ENCODE measurements at regions not wholly inside any gene's neighbourhood (a gene's known extent, or its start where the extent isn't known, plus 50 kb on each side); places are given as distances from the start of the nearest gene placed in this dataset.

GRCh38 chr4:4776934-4777333, 82.5 kb upstream of the MSX1 start:
- no peaks in the 10 kb centered on the region for H3K4me1 ChIP-seq (ENCODE audit: control insufficient read depth, insufficient read depth, low read length)
- H3K36me3 ChIP-seq (ENCODE audit: control insufficient read depth, insufficient read depth, low read length): no peaks in the 10 kb centered on the region
- DNase-seq (ENCODE audit: low read depth in 4 of 6, low spot score in 6 of 6): no peak
- no peak overlapping the region for H3K4me3 ChIP-seq (ENCODE audit: low read depth, low read length)
- no peak overlapping the region for H3K27ac ChIP-seq (ENCODE audit: low read depth, low read length)
- H3K9me3 ChIP-seq (ENCODE audit: control insufficient read depth, insufficient read depth, low read length): no peaks in the 10 kb centered on the region
- peaks cover 5% of the 10 kb centered on the region for H3K27me3 ChIP-seq (ENCODE audit: control insufficient read depth, insufficient read depth, low read length)
- 97% methylated on average over 7 of the region's 7 CpGs for WGBS (ENCODE audit: insufficient coverage)

GRCh38 chr4:4776335-4776734, 83.1 kb upstream of the MSX1 start:
- Histone ChIP-seq H3K36me3 (ENCODE audit: control insufficient read depth, insufficient read depth, low read length) (no peaks in the 10 kb centered on the region), H3K9me3 (ENCODE audit: control insufficient read depth, insufficient read depth, low read length) (no peaks in the 10 kb centered on the region), H3K27me3 (ENCODE audit: control insufficient read depth, insufficient read depth, low read length) (no peaks in the 10 kb centered on the region), H3K4me3 (ENCODE audit: low read depth, low read length) (no peak overlapping the region), H3K27ac (ENCODE audit: low read depth, low read length) (no peak overlapping the region), H3K4me1 (ENCODE audit: control insufficient read depth, insufficient read depth, low read length) (no peaks in the 10 kb centered on the region)
- WGBS (ENCODE audit: insufficient coverage): 82% methylated on average over 8 of the region's 9 CpGs
- DNase-seq (ENCODE audit: low read depth in 4 of 6, low spot score in 6 of 6): no peak

- Histone ChIP-seq H3K4me1 (ENCODE audit: control insufficient read depth, insufficient read depth, low read length) (no peaks in the 10 kb centered on the region), H3K27ac (ENCODE audit: low read depth, low read length) (no peak overlapping the region), H3K9me3 (ENCODE audit: control insufficient read depth, insufficient read depth, low read length) (no peaks in the 10 kb centered on the region), H3K36me3 (ENCODE audit: control insufficient read depth, insufficient read depth, low read length) (no peaks in the 10 kb centered on the region), H3K27me3 (ENCODE audit: control insufficient read depth, insufficient read depth, low read length) (no peaks in the 10 kb centered on the region), H3K4me3 (ENCODE audit: low read depth, low read length) (no peak overlapping the region)
- no peak for DNase-seq (ENCODE audit: low read depth in 4 of 6, low spot score in 6 of 6)
- WGBS (ENCODE audit: insufficient coverage): 44% methylated on average over 10 of the region's 10 CpGs
Measured at GRCh38 chr4:4775493-4776004, 83.9 kb upstream of the MSX1 start.

GRCh38 chr4:4772534-4772933, 86.9 kb upstream of the MSX1 start:
- DNase-seq (ENCODE audit: low read depth in 4 of 6, low spot score in 6 of 6): no peak
- WGBS (ENCODE audit: insufficient coverage): 60% methylated on average over 1 of the region's 6 CpGs
- no peak overlapping the region for H3K4me3 ChIP-seq (ENCODE audit: low read depth, low read length)
- no peaks in the 10 kb centered on the region for H3K36me3 ChIP-seq (ENCODE audit: control insufficient read depth, insufficient read depth, low read length)
- H3K4me1 ChIP-seq (ENCODE audit: control insufficient read depth, insufficient read depth, low read length): no peaks in the 10 kb centered on the region
- no peak overlapping the region for H3K27ac ChIP-seq (ENCODE audit: low read depth, low read length)
- no peaks in the 10 kb centered on the region for H3K9me3 ChIP-seq (ENCODE audit: control insufficient read depth, insufficient read depth, low read length)
- no peaks in the 10 kb centered on the region for H3K27me3 ChIP-seq (ENCODE audit: control insufficient read depth, insufficient read depth, low read length)

- peak in 1 of 6 donors; percentile 9 for DNase-seq (ENCODE audit: low read depth in 4 of 6, low spot score in 6 of 6)
- Histone ChIP-seq H3K36me3 (ENCODE audit: control insufficient read depth, insufficient read depth, low read length) (no peaks in the 10 kb centered on the region), H3K4me3 (ENCODE audit: low read depth, low read length) (no peak overlapping the region), H3K9me3 (ENCODE audit: control insufficient read depth, insufficient read depth, low read length) (no peaks in the 10 kb centered on the region), H3K27ac (ENCODE audit: low read depth, low read length) (no peak overlapping the region), H3K4me1 (ENCODE audit: control insufficient read depth, insufficient read depth, low read length) (no peaks in the 10 kb centered on the region), H3K27me3 (ENCODE audit: control insufficient read depth, insufficient read depth, low read length) (no peaks in the 10 kb centered on the region)
- 95% methylated on average over 3 of the region's 5 CpGs for WGBS (ENCODE audit: insufficient coverage)
Measured at GRCh38 chr4:4771160-4771559, 88.3 kb upstream of the MSX1 start.

- Histone ChIP-seq H3K27me3 (ENCODE audit: control insufficient read depth, insufficient read depth, low read length) (no peaks in the 10 kb centered on the region), H3K27ac (ENCODE audit: low read depth, low read length) (no peak overlapping the region), H3K4me1 (ENCODE audit: control insufficient read depth, insufficient read depth, low read length) (no peaks in the 10 kb centered on the region), H3K36me3 (ENCODE audit: control insufficient read depth, insufficient read depth, low read length) (no peaks in the 10 kb centered on the region), H3K9me3 (ENCODE audit: control insufficient read depth, insufficient read depth, low read length) (no peaks in the 10 kb centered on the region), H3K4me3 (ENCODE audit: low read depth, low read length) (no peak overlapping the region)
- no peak for DNase-seq (ENCODE audit: low read depth in 4 of 6, low spot score in 6 of 6)
- WGBS (ENCODE audit: insufficient coverage): 100% methylated on average over 4 of the region's 8 CpGs
Measured at GRCh38 chr4:4770610-4771009, 88.9 kb upstream of the MSX1 start.

GRCh38 chr4:4766564-4766963, 92.9 kb upstream of the MSX1 start:
- Histone ChIP-seq H3K27me3 (ENCODE audit: control insufficient read depth, insufficient read depth, low read length) (peaks cover 14% of the 10 kb centered on the region), H3K4me1 (ENCODE audit: control insufficient read depth, insufficient read depth, low read length) (peaks cover 11% of the 10 kb centered on the region), H3K36me3 (ENCODE audit: control insufficient read depth, insufficient read depth, low read length) (no peaks in the 10 kb centered on the region), H3K4me3 (ENCODE audit: low read depth, low read length) (no peak overlapping the region), H3K9me3 (ENCODE audit: control insufficient read depth, insufficient read depth, low read length) (no peaks in the 10 kb centered on the region), H3K27ac (ENCODE audit: low read depth, low read length) (no peak overlapping the region)
- no peak for DNase-seq (ENCODE audit: low read depth in 4 of 6, low spot score in 6 of 6)
- WGBS (ENCODE audit: insufficient coverage): 74% methylated on average over 3 of the region's 5 CpGs

- DNase-seq (ENCODE audit: low read depth in 4 of 6, low spot score in 6 of 6): no peak
- Histone ChIP-seq H3K27me3 (ENCODE audit: control insufficient read depth, insufficient read depth, low read length) (peaks cover 14% of the 10 kb centered on the region), H3K4me1 (ENCODE audit: control insufficient read depth, insufficient read depth, low read length) (peaks cover 14% of the 10 kb centered on the region), H3K4me3 (ENCODE audit: low read depth, low read length) (no peak overlapping the region), H3K27ac (ENCODE audit: low read depth, low read length) (no peak overlapping the region), H3K36me3 (ENCODE audit: control insufficient read depth, insufficient read depth, low read length) (no peaks in the 10 kb centered on the region), H3K9me3 (ENCODE audit: control insufficient read depth, insufficient read depth, low read length) (no peaks in the 10 kb centered on the region)
- 76% methylated on average over 9 of the region's 9 CpGs for WGBS (ENCODE audit: insufficient coverage)
Measured at GRCh38 chr4:4765811-4766210, 93.7 kb upstream of the MSX1 start.

- no peaks in the 10 kb centered on the region for H3K9me3 ChIP-seq (ENCODE audit: control insufficient read depth, insufficient read depth, low read length)
- H3K4me3 ChIP-seq (ENCODE audit: low read depth, low read length): no peak overlapping the region
- no peak overlapping the region for H3K27ac ChIP-seq (ENCODE audit: low read depth, low read length)
- peaks cover 14% of the 10 kb centered on the region for H3K4me1 ChIP-seq (ENCODE audit: control insufficient read depth, insufficient read depth, low read length)
- no peaks in the 10 kb centered on the region for H3K36me3 ChIP-seq (ENCODE audit: control insufficient read depth, insufficient read depth, low read length)
- WGBS (ENCODE audit: insufficient coverage): 88% methylated on average over 5 of the region's 10 CpGs
- no peak for DNase-seq (ENCODE audit: low read depth in 4 of 6, low spot score in 6 of 6)
- H3K27me3 ChIP-seq (ENCODE audit: control insufficient read depth, insufficient read depth, low read length): peaks cover 14% of the 10 kb centered on the region
Measured at GRCh38 chr4:4764558-4764905, 94.9 kb upstream of the MSX1 start.

- Histone ChIP-seq H3K36me3 (ENCODE audit: control insufficient read depth, insufficient read depth, low read length) (no peaks in the 10 kb centered on the region), H3K27ac (ENCODE audit: low read depth, low read length) (no peak overlapping the region), H3K9me3 (ENCODE audit: control insufficient read depth, insufficient read depth, low read length) (no peaks in the 10 kb centered on the region), H3K27me3 (ENCODE audit: control insufficient read depth, insufficient read depth, low read length) (peaks cover 14% of the 10 kb centered on the region), H3K4me1 (ENCODE audit: control insufficient read depth, insufficient read depth, low read length) (peaks cover 18% of the 10 kb centered on the region), H3K4me3 (ENCODE audit: low read depth, low read length) (no peak overlapping the region)
- WGBS (ENCODE audit: insufficient coverage): 81% methylated on average over 10 of the region's 14 CpGs
- DNase-seq (ENCODE audit: low read depth in 4 of 6, low spot score in 6 of 6): no peak
Measured at GRCh38 chr4:4763822-4764557, 95.5 kb upstream of the MSX1 start.
